GM21390 (cell line): ENCODE measurements at regions not wholly inside any gene's neighbourhood (a gene's known extent, or its start where the extent isn't known, plus 50 kb on each side); places are given as distances from the start of the nearest gene placed in this dataset.

ENCODE experiments used
- ATAC-seq: cut with Tn5 transposase; IDR thresholded peaks from one replicate; pipeline ENCODE4 v1.9.1; 2021; ENCODE audit not compliant: unreplicated experiment

GRCh38 chr3:63193647-63194046 is 84.5 kb upstream of the SYNPR start:
- ATAC-seq = no peak

DNA sequence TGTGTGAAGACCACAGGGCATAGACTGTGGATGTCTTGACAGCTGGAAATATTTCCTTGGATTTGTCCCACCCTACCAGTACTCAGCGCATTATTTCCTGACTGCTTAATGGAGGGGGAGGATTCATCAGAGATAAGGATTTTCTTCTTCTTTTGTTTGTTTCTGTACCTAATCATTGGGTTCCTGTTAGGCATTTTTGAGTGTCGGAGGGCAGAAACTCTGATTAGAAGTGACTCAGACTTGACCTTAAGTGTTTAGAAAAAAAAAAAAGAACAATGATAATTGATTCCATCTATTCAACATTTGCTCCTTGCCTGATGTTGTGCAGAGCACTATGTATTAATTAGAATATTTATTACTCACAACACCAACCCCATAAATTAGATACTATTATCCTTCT is 78.5 kb upstream of the SYNPR start:
- no peak for ATAC-seq

DNA sequence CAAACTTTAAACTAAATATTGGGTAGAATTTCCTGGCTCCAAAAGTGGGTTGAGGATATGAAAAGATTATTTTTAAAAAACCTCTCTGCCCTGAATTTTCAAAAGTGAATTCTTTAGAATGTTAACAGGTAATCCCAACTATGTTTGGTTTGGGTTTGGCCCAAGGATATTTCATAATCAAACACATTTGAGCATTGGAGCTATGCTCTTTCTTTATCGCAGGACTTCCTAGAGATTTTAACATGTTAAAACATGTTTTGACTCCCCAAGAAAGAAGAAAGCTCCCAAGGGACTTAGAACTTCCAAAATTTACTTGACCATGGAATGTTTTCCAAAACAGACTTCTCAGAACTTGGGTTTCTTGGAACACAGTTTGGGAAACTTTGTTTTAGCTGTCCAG is 75.6 kb upstream of the SYNPR start:
- no peak for ATAC-seq

- ATAC-seq = no peak
These were observed 71.0 kb upstream of the SYNPR start for GRCh38 chr3:63207066-63207590.

DNA sequence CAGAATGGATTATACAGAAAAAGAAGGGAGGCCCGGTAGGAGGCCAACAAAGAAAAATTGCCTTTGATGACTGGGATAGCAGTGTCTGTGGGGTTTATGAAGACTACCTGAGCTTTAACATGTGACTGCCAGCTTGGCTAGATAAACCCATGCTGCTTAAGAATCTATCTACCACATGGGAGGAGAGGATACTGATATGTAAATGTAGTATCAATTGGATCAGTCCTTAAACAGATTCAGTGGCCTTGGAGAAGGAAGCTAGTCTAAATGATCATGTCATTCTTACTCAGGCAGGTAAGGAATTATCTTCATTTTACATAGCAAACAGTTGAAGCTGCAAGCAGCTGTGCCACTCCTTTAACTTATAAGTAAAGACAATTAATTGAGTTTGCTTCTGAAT is 50.0 kb upstream of the SYNPR start:
- ATAC-seq = no peak
